DOHH2 (cell line): ENCODE measurements at regions not wholly inside any gene's neighbourhood (a gene's known extent, or its start where the extent isn't known, plus 50 kb on each side); places are given as distances from the start of the nearest gene placed in this dataset.

Experiments used
- H3F3A ChIP-seq: fragments of 200-600 bp; sonication (generic), shearing (Covaris generic); 2 replicates; pipeline ENCODE4 v1.6.0; 2016; ENCODE audit warnings: antibody characterized with exemption, mild to moderate bottlenecking; ENCODE audit not compliant: control insufficient read depth, insufficient read depth
- H3K27ac ChIP-seq: fragments of 200-600 bp; sonication (generic); 2 replicates; pipeline ENCODE4 v1.5.1; 2014; ENCODE audit warnings: low read depth, mild to moderate bottlenecking, low read length, moderate library complexity
- H3K27me3 ChIP-seq: fragments of 200-600 bp; sonication (generic); 2 replicates; pipeline ENCODE4 v1.6.1; 2014; ENCODE audit warnings: mild to moderate bottlenecking, low read length, mixed read lengths; ENCODE audit not compliant: control insufficient read depth
- H3K36me3 ChIP-seq: fragments of 200-600 bp; sonication (generic); 2 replicates; pipeline ENCODE4 v1.6.1; 2014; ENCODE audit warnings: mild to moderate bottlenecking, low read length, moderate library complexity, mixed read lengths; ENCODE audit not compliant: control insufficient read depth
- H3K4me1 ChIP-seq: fragments of 200-600 bp; sonication (generic); 2 replicates; pipeline ENCODE4 v1.6.1; 2014; ENCODE audit warnings: mild to moderate bottlenecking, low read length, mixed read lengths; ENCODE audit not compliant: control insufficient read depth
- H3K4me2 ChIP-seq: fragments of 200-600 bp; sonication (generic); 2 replicates; pipeline ENCODE4 v1.6.0; 2014; ENCODE audit warnings: mild to moderate bottlenecking, low read length, moderate library complexity
- H3K4me3 ChIP-seq: fragments of 200-600 bp; sonication (generic); 2 replicates; pipeline ENCODE4 v1.5.1; 2014; ENCODE audit warnings: mild to moderate bottlenecking, low read length, mixed read lengths
- H3K79me2 ChIP-seq: fragments of 200-600 bp; sonication (generic); 2 replicates; pipeline ENCODE4 v1.6.1; 2014; ENCODE audit warnings: mild to moderate bottlenecking, low read length, mixed read lengths; ENCODE audit not compliant: control insufficient read depth
- H3K9me2 ChIP-seq: fragments of 200-600 bp; sonication (generic); replicated peaks from 2 replicates; pipeline ENCODE4 v1.6.1; 2014; ENCODE audit warnings: mild to moderate bottlenecking, low read length, mixed read lengths; ENCODE audit not compliant: control insufficient read depth
- H3K9me3 ChIP-seq: fragments of 200-600 bp; sonication (generic); 2 replicates; pipeline ENCODE4 v1.6.1; 2014; ENCODE audit warnings: antibody characterized with exemption, low read length, mixed read lengths; ENCODE audit not compliant: control insufficient read depth, insufficient read depth
- H4K20me1 ChIP-seq: fragments of 200-600 bp; sonication (generic); 2 replicates; pipeline ENCODE4 v1.6.0; 2014; ENCODE audit warnings: low read depth, mild to moderate bottlenecking, antibody characterized with exemption, low read length, moderate library complexity; ENCODE audit not compliant: control insufficient read depth, insufficient read depth
- EZH2phosphoT487 ChIP-seq: fragments of 200-600 bp; sonication (generic); IDR thresholded peaks from 2 replicates; pipeline ENCODE4 v1.6.1; 2017; ENCODE audit warnings: borderline replicate concordance, mild to moderate bottlenecking, antibody characterized with exemption, low read length, moderate library complexity, mixed read lengths
- TF ChIP-seq, protein P1 (sequence below): fragments of 200-600 bp; sonication (generic); IDR thresholded peaks from one replicate; pipeline ENCODE4 v1.5.1; 2014; ENCODE audit warnings: antibody characterized with exemption, mild to moderate bottlenecking, low read depth, low read length; ENCODE audit not compliant: poor library complexity, severe bottlenecking

DNA sequence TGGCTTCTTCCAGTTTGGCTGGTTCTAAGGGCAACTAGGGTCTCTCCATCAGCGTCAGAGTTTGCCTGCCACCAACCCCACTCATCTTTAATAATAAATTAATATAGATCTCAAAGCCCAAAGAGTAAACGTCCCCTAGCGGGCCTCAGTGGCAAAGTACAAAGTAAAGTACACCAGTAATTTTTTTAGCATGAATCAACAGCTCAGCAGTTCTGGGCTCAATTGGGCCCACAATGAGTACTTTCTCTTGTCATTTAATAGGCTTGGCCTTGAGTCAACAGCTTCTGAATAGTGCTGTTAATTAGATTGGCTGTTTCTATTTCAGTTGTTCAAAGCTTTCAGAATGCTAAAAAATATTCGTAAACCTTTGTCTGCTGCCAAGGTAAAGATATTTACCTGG, 89.0 kb upstream of the PFN2 start:
- H3F3A ChIP-seq: no peaks in the 10 kb centered on the region
- H3K27me3 ChIP-seq: no peaks in the 10 kb centered on the region; the same call in 1 of the 2 replicates
- H3K4me2 ChIP-seq: no peak overlapping the region
- TF ChIP-seq EZH2phosphoT487: no peak
- TF ChIP-seq, protein P1, sequence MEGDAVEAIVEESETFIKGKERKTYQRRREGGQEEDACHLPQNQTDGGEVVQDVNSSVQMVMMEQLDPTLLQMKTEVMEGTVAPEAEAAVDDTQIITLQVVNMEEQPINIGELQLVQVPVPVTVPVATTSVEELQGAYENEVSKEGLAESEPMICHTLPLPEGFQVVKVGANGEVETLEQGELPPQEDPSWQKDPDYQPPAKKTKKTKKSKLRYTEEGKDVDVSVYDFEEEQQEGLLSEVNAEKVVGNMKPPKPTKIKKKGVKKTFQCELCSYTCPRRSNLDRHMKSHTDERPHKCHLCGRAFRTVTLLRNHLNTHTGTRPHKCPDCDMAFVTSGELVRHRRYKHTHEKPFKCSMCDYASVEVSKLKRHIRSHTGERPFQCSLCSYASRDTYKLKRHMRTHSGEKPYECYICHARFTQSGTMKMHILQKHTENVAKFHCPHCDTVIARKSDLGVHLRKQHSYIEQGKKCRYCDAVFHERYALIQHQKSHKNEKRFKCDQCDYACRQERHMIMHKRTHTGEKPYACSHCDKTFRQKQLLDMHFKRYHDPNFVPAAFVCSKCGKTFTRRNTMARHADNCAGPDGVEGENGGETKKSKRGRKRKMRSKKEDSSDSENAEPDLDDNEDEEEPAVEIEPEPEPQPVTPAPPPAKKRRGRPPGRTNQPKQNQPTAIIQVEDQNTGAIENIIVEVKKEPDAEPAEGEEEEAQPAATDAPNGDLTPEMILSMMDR: no peak
- no peaks in the 10 kb centered on the region for H3K36me3 ChIP-seq
- H4K20me1 ChIP-seq: no peaks in the 10 kb centered on the region
- H3K4me3 ChIP-seq: no peak overlapping the region
- no peaks in the 10 kb centered on the region for H3K9me2 ChIP-seq
- H3K27ac ChIP-seq: no peak overlapping the region
- no peaks in the 10 kb centered on the region for H3K4me1 ChIP-seq
- H3K79me2 ChIP-seq: no peaks in the 10 kb centered on the region
- H3K9me3 ChIP-seq: no peaks in the 10 kb centered on the region

DNA sequence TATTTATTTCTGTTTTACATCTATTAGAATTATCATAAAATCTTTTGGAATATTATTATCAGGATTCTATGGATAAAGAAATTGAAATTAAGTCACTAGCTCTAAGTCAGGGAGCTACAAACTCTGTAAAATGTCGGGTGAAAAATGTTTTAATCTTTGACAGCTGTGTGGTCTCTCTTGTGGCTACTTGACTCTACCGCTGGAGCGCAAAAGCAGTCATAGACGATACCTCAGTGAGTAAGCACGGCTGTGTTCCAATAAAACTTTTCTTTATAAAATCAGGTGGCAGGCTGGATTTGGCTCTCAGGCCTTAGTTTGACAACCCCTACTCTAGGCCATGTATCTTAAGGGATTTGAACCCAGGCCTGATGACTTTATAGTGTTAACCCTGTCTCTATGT, 88.5 kb upstream of the PFN2 start:
- H3K9me3 ChIP-seq: no peaks in the 10 kb centered on the region
- no peaks in the 10 kb centered on the region for H3F3A ChIP-seq
- H4K20me1 ChIP-seq: no peaks in the 10 kb centered on the region
- H3K27me3 ChIP-seq: no peaks in the 10 kb centered on the region; the same call in 1 of the 2 replicates
- H3K4me1 ChIP-seq: no peaks in the 10 kb centered on the region
- no peaks in the 10 kb centered on the region for H3K79me2 ChIP-seq
- H3K27ac ChIP-seq: no peak overlapping the region
- H3K36me3 ChIP-seq: no peaks in the 10 kb centered on the region
- H3K4me2 ChIP-seq: no peak overlapping the region
- no peak for TF ChIP-seq EZH2phosphoT487
- TF ChIP-seq, protein P1: no peak
- H3K9me2 ChIP-seq: no peaks in the 10 kb centered on the region
- no peak overlapping the region for H3K4me3 ChIP-seq

DNA sequence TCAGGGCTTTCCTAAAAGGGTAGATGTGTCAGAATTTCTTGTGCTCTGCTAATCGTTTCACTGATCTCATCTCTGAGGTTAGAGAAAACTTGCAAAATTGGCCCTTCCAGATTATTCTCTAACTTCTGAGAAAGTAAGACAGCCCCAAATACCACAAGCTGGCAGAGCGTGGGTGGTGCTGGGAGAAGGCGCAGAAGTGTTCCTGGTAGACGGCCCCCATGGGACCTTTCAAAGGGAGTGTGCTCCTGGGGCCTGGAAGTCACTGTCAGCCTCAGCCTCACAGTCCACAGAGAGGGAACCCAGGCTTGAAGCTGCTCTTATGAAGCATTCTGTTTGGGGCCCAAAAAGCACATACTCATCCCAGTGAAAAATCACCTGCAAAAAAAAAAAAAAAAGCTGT, 86.5 kb upstream of the PFN2 start:
- H3K4me2 ChIP-seq: no peak overlapping the region

More for the DNA sequence above, 86.5 kb upstream of the PFN2 start:
- H3K36me3 ChIP-seq: no peaks in the 10 kb centered on the region
- H3F3A ChIP-seq: no peaks in the 10 kb centered on the region
- H3K9me3 ChIP-seq: no peaks in the 10 kb centered on the region
- no peaks in the 10 kb centered on the region for H3K79me2 ChIP-seq
- H3K4me3 ChIP-seq: no peak overlapping the region
- no peak overlapping the region for H3K27ac ChIP-seq
- no peaks in the 10 kb centered on the region for H4K20me1 ChIP-seq
- H3K9me2 ChIP-seq: no peaks in the 10 kb centered on the region
- H3K4me1 ChIP-seq: no peaks in the 10 kb centered on the region
- H3K27me3 ChIP-seq: no peaks in the 10 kb centered on the region; the same call in 1 of the 2 replicates
- TF ChIP-seq, protein P1: no peak
- no peak for TF ChIP-seq EZH2phosphoT487
